Retinal pigment epithelial cell (primary cell): ENCODE measurements at regions not wholly inside any gene's neighbourhood (a gene's known extent, or its start where the extent isn't known, plus 50 kb on each side); places are given as distances from the start of the nearest gene placed in this dataset.

Experiments used
- DNase-seq: peaks from one replicate; pipeline ENCODE4 v3.0.0-alpha.2; 2010; ENCODE audit warnings: low read depth
- H3K4me3 ChIP-seq: 2 replicates; pipeline ENCODE4 v1.5.1; 2011; ENCODE audit warnings: mild to moderate bottlenecking, low read length, control low read depth, moderate library complexity
- TF ChIP-seq, protein P1 (sequence below): conservative IDR thresholded peaks from 2 replicates; pipeline ENCODE4 v1.5.1; 2011; ENCODE audit warnings: low read depth, low read length, control low read depth, inconsistent platforms

DNA sequence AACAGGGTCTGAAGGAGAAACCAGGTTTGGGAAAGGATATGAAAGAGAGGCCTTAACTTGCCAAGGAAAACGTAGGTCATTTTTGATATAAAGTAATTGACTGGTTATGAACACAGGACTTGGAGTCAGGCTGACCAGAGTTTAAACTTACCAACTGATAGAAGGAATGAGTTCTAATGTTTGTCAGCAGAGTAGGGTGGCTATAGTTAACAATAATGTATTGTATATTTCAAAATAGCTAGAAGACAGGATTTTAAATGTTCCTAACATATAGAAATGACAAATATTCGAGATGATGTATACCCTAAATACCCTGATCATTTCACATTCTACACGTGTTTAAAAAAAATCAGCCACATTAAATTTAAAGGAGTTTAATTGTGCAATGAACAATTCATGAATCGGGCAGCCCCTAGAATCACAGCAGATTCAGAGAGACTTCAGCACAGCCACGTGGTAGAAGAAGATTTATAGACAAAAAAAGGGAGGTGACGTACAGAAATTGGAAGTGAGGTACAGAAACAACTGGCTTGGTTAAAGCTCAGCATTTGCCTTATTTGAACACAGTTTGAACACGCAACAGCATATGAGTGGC, 52.5 kb upstream of the PLEKHG7 start:
- no peak overlapping the region for H3K4me3 ChIP-seq
- TF ChIP-seq, protein P1, sequence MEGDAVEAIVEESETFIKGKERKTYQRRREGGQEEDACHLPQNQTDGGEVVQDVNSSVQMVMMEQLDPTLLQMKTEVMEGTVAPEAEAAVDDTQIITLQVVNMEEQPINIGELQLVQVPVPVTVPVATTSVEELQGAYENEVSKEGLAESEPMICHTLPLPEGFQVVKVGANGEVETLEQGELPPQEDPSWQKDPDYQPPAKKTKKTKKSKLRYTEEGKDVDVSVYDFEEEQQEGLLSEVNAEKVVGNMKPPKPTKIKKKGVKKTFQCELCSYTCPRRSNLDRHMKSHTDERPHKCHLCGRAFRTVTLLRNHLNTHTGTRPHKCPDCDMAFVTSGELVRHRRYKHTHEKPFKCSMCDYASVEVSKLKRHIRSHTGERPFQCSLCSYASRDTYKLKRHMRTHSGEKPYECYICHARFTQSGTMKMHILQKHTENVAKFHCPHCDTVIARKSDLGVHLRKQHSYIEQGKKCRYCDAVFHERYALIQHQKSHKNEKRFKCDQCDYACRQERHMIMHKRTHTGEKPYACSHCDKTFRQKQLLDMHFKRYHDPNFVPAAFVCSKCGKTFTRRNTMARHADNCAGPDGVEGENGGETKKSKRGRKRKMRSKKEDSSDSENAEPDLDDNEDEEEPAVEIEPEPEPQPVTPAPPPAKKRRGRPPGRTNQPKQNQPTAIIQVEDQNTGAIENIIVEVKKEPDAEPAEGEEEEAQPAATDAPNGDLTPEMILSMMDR: no peak
- DNase-seq: no peak

GRCh38 chr12:92649511-92650227, 53.1 kb upstream of the PLEKHG7 start:
- TF ChIP-seq, protein P1: peak; percentile 82
- H3K4me3 ChIP-seq: no peak overlapping the region
- peak; percentile 78 for DNase-seq

GRCh38 chr12:92648242-92649031, 54.4 kb upstream of the PLEKHG7 start:
- DNase-seq: no peak
- no peak overlapping the region for H3K4me3 ChIP-seq
- TF ChIP-seq, protein P1: no peak

DNA sequence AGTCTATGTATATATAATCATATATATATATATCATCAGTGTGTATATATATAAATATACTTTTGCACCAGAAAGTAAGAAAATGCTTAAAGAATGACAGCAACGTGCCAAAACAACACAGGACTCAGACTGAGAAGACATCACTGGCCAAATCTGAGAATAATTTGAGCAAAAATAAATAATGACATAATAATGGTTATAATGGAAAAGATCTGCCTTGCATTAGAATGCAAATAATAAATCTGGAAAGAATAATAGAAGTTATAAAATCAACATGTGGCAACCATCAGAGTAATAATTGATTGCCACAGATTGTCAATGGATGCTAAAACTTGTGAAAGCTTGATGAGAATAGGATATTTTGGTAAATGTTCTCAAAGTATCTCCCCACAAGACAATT, 61.5 kb upstream of the PLEKHG7 start:
- no peak for DNase-seq
- TF ChIP-seq, protein P1: no peak
- no peak overlapping the region for H3K4me3 ChIP-seq

DNA sequence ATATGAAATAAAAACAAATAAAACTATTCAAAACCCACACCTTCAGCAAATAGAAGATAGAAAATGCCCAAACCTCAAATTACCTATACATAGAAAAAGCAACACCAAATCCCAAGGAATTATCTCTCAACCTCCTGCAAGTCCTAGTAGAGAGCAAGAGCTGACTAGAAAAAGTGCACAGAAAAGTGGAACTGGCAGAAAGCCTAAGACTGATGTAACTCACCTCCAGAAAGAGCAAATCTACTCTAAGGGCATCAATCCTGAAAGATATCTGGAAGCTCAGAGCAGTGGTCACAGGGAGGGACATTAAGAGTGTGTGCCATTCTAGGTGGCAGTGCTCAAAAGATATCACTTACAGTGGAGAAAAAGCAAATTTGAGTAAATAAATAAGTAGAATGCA, 62.1 kb upstream of the PLEKHG7 start:
- no peak for DNase-seq
- H3K4me3 ChIP-seq: no peak overlapping the region
- TF ChIP-seq, protein P1: no peak

- no peak overlapping the region for H3K4me3 ChIP-seq
- TF ChIP-seq, protein P1: no peak
- DNase-seq: no peak
These were observed 63.8 kb upstream of the PLEKHG7 start for GRCh38 chr12:92639017-92639416.
